Middle frontal gyrus (tissue), 1 donor: ENCODE measurements at regions not wholly inside any gene's neighbourhood (a gene's known extent, or its start where the extent isn't known, plus 50 kb on each side); places are given as distances from the start of the nearest gene placed in this dataset.

ENCODE experiments used
- DNase-seq: peaks from one replicate; pipeline ENCODE4 v3.0.0-alpha.2; 2015; ENCODE audit warnings: low spot score; ENCODE audit errors: extremely low spot score

DNA sequence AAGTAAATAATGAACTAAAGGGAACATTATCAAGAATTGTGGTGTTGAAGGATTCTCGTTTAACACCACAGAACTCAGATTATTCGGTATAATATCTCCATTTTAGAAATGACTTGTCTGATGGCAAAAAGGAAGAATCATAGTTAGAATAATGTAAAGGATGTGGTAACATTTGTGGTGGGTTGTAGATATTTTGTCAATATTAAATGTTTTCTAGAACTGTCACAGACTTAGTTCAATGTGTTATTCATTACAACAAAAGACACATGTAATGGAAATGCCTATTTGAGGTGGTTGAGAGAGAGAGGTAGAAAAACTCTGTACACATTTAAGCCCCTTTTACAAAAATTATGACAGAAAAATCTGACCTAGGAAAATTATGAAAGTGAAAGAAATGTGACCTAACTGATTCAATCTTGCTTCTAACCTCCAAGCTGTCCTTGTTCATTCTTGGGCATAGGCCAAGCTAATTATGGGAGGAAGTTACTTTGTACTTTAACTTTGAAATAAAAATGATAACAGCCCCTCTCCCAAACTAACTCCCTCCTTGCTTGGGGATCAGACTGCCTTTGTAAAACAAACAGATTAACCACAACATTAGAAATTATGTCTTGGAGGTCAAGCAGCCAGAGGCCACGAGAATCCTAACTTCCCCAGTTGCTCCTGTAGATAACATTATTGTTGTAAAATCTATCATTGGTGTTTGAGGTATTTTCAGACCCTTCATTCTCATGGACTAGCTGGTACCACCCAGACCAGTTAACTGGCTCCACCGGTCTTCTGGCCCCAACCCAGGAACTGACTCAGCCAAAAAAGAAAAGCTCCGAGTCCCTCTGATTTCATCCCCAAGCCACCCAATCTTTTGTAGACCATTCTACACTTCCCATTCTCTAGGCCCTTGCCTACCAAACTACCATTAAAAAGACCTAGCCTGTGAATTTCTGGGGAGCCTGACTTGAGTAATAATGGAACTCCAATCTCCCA, 1287.8 kb upstream of the CDH8 start:
- no peak for DNase-seq

DNA sequence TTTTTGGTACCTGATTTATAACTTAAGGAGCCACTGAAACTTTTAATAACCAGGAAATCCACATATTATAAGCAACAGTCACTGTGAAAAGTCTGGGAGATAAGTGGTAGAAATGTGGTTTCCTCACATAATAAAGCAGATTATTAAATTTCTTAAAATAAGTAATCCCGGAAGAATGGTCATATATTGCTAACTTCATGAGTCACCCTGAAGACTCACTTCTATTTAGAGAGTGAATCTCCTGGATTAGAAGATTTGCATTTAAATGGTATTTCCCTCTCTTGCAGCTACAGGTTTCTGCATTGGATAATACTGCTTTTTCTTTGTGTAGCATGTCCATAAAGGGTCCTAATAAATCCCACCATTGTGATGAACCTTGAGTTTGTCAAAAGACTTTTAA, 1286.8 kb upstream of the CDH8 start:
- DNase-seq: no peak

- DNase-seq: no peak
Measured at GRCh38 chr16:63315229-63315628, 1279.0 kb upstream of the CDH8 start.

DNA sequence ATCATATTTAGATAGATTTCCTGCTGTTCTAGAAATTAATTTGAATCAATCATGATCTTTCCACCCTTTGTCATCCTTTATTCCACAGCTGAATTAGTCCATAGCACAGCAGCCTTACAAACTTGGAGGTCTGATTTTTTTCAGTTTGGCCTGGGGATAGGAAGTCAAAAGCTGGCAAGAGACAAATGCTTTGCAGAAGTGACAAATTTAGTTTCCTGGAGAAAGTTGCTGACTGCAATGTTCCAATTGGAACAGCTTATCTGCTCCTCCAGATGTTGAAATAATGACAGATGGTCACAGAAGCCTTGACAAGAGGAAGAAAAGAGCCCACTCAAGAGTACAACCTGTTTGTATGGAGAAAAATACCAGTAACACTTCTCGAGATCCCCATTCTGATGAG, 1276.1 kb upstream of the CDH8 start:
- DNase-seq: no peak

DNA sequence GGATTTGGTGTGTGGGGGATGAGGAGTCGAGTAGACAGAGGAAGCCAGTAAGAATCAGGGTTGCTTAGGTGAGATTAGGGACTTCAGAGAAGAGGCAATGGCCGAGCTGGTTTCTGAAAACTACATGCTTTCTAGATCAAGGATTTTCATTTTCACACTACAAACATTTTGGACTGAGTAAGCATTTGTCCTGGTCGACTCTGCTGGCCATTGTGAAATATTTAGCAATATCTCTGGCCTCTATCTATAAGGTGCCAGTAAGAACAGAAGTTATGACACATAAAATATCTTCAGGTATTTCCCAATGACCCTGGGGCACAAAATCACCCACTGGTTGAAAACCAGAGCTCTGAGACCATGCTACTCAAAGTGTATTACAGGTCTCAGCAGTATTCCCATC, 1275.1 kb upstream of the CDH8 start:
- no peak for DNase-seq

DNA sequence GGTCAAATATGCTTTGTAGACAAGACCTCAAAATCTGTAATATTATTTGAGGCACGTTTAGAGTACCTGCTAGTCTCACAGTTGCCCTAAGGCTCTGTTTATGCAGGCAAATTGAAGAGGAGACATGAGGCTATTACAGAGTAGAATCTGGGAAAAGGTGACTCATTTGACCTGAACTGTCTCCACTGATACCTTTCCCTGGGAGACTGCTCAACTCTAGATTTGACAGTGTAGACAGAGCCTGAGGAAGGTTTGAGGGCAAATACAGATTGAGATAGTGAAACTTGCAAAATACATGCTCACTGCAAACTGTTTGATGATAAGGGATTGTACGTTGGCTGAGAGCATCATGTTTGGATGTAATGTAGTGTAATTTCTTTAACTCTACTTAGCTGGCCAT, 1266.6 kb upstream of the CDH8 start:
- DNase-seq: no peak

- no peak for DNase-seq
Measured at GRCh38 chr16:63301349-63301748, 1265.1 kb upstream of the CDH8 start.

DNA sequence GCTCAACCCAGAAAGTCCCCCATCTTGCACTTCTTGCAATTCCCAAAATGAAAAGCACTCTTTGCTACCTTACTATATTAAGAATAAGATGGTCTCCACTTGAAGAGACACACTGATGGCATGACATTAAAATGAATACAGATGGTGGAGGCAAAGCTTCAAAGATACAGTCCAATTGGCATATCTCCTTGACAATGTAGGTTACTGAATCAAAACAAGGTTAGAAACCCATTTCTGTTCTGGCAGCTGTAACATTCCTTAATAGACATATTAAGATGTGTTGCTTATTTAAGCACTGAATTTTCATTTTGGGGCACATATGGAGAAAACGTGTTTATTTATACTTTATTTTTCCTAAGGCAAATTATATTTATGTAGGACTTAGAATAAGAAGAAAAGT, 1262.8 kb upstream of the CDH8 start:
- DNase-seq: no peak

DNA sequence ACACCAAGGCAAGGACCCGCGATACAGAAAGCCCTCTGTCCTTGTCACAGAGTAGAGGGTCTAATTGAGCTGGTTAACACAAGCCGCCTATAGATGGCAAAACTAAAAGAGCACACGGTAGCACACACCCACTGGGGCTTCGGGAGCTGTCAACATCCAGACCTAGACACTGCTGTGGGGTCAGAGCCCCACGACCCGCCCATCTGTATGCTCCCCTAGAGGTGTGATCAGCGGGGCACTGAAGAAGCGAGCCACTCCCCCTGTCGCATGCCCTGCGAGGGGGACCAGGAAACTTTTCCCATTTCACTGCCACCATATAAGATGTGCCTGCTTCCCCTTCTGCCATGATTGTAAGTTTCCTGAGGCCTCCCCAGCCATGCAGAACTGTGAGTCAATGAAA, 1255.8 kb upstream of the CDH8 start:
- no peak for DNase-seq

GRCh38 chr16:63289834-63290460, 1253.7 kb upstream of the CDH8 start:
- DNase-seq: peak; percentile 14

GRCh38 chr16:63287401-63287800, 1251.2 kb upstream of the CDH8 start:
- no peak for DNase-seq

DNA sequence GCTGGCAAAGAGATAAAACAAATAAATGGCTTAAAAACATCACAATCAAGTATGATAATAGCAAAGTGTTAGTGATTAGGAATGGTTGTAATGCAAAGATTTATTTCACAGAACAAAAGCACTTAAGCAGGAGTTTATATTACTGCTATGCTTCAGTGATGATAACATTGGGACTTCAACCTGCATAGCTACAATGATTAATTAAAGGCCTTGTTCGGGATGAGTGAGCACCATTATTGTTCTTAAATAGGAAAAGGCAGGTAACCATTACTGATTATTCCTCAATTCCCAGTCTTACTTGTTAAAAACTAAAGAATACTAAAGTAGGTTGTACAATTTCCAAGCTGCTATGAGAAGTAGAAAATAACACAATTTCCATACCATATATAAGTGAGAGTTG, 1247.5 kb upstream of the CDH8 start:
- DNase-seq: no peak

- no peak for DNase-seq
Measured at GRCh38 chr16:63244631-63245030, 1208.4 kb upstream of the CDH8 start.

DNA sequence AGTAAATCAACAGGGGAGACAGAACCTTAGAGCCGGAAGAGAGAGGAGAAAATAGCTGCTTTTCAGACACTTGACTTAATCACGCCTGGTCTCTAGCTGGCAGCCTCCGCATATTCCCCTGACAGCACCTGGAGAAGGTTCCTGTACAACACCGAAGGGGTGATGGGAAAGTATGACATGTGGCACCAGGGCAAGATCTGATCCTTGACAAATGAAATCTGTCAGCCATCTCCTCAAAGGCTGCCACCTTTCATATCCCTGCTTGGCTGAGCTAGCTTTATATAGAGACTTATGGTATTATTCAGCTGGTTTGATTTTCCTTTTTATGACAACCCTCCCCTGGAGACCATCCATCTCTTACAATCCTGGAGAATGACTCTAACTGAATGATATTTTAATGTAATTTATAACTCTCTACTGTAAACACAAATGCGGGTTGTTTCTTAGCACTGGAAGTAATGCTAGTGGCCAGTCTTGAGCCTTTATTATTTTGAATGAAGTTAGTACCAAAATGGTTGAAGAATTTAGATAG, 1205.3 kb upstream of the CDH8 start:
- DNase-seq: no peak

DNA sequence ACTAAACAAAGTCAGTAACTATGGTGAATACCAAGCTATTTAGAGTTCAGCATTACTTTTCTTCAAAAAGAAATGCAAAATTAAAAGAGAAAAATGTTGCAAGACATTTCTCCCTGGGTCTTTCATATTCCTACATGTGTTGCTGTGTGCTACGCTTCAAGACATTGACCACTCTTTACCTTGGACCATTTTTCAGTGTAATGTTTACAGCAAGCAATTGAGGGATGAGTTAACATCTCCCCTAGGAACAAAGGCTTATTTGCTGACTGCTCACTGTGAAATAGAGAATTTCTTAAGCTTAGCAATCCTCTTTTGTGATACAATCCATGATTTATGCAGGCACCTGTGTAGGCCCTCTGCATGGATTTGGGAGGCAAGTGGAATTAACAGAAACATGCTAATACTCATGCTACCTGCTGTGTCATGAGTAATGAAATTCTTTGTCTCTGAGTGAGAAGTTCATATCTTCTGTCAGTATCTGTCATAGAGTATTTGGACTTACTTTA, 1202.9 kb upstream of the CDH8 start:
- no peak for DNase-seq

- no peak for DNase-seq
Measured at GRCh38 chr16:63230421-63231040, 1194.3 kb upstream of the CDH8 start.

- no peak for DNase-seq
Measured at GRCh38 chr16:63228259-63228658, 1192.0 kb upstream of the CDH8 start.

- no peak for DNase-seq
Measured at GRCh38 chr16:63223851-63224250, 1187.6 kb upstream of the CDH8 start.

DNA sequence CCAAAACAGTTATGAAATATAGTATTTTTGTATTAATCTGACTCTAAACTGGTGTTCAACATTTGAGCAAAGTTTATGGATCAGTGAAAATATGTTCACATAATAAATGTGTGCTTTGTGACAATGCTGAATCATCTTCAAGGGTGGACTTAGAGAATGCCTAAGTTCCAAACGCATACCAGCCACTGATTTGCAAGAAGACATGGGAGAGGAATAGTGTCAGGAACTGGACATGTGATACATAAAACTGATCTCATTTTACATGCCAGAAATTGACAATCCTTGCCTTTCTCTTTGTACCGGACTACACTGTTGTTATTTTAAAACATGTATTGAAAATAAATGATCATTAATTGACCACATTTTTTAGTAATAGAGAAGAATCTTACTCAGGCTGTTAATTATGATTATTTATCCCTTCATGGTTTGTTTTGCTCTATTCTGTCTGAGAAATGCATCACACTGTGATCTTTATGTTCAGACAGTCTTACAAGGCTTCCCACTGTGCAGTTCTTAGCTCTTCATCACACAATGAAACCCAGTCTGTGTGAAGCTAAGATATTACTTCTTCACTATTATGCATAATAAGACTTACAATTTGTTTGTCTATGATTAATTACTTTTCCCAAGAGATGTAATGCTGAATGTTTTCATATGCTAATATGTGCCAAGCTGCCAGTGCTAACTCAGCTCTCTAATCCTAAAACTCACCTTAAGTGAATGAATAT, 1180.6 kb upstream of the CDH8 start:
- DNase-seq: no peak

GRCh38 chr16:63201851-63202250, 1165.6 kb upstream of the CDH8 start:
- no peak for DNase-seq

DNA sequence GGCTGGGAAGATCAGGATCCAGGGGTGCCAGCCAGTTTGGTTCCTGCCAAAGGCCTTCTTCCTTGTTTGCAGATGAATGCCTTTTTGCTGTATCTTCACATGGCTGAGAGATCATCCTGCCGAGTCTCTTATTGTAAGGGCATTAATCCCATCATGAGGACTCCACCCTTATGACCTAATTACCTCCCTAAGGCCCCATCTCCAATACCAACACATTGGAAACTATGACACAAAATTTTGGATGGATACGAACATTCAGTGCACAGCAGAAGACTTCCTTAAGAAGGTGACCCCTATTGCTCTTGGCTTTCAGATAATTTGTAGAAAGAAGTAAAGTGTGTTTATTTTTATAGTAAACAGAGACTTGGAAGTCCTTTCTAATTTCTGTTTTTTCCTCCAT, 1164.7 kb upstream of the CDH8 start:
- DNase-seq: no peak
